NT2/D1 (cell line): ENCODE measurements at regions not wholly inside any gene's neighbourhood (a gene's known extent, or its start where the extent isn't known, plus 50 kb on each side); places are given as distances from the start of the nearest gene placed in this dataset.

Experiments
- YY1 ChIP-seq: IDR thresholded peaks from 2 replicates; pipeline ENCODE4 v1.6.1; 2011; ENCODE audit not compliant: insufficient read length, insufficient read depth
- ZNF274 ChIP-seq: IDR thresholded peaks from 2 replicates; pipeline ENCODE4 v1.6.1; 2011; ENCODE audit warnings: mild to moderate bottlenecking, low read depth, low read length

- TF ChIP-seq ZNF274 (no peak), YY1 (no peak)
Measured at GRCh38 chr16:86383488-86384262, 126.7 kb upstream of the FOXF1 start.
